HG03097 (cell line): ENCODE measurements at regions not wholly inside any gene's neighbourhood (a gene's known extent, or its start where the extent isn't known, plus 50 kb on each side); places are given as distances from the start of the nearest gene placed in this dataset.

Experiments used
- ATAC-seq: cut with Tn5 transposase; IDR thresholded peaks from one replicate; pipeline ENCODE4 v1.9.1; 2021; ENCODE audit not compliant: unreplicated experiment, low FRiP score

DNA sequence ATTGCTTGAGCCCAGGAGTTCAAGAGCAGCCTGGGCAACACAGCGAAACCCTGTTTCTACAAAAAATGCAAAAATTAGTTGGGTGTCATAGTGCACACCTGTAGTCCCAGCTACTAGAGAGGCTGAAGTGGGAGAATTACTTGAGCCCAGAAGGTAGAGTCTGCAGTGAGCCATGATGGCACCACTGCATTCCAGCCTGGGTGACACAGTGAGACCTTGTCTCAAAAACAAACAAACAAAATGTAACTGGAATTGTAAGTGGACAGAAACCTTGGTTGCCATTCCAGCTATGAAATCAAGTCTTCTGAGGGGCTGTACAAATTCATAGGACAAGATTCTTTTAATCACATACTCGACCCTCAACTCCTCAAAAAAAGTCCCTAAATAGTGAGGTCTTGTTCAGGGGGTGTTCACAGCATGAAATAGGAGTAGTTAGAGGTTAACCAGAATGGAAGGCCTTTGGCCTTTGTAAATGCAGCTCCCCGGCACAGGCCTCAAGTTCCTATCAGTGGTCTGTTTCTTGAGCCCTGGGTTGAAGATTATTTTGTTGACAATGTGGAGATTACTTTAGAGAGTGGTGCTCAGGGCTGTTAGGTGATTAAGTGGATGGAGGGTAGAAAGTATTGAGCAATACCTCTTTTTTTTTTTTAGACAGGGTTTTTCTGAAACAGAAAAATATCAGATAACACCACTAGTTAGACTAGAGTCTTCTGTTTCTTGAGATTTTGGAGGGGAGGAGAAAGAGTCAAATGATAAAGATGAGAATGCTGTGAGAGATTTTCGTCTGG lies 138.7 kb upstream of the ZNF648 start:
- ATAC-seq, result no peak

DNA sequence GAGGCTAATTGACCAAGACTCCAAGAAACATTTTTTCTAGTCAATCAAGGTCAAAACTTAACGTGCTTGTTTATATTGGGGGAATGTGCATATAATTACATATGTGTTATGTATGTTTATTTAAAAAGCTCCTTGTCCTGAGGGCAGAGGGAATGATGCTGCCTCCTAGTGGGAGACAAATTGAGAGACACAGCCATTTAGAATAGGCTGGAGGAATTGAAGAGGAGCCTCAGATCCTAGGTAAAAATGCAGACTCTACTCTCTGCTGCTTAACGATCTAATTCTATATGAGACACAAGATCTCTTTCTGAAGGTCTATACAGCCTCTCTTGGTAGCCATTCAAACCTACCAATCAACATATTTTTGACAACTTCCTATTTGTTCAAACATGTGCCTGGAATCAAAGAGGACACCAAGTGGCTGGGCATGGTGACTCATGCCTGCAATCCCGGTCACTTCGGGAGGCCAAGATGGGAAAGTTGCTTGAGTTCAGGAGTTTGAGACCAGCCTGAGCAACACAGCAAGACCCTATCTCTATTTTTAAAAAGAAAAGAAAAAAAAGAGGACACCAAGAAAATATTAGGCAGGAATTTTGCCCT lies 136.6 kb upstream of the ZNF648 start:
- ATAC-seq, result no peak

DNA sequence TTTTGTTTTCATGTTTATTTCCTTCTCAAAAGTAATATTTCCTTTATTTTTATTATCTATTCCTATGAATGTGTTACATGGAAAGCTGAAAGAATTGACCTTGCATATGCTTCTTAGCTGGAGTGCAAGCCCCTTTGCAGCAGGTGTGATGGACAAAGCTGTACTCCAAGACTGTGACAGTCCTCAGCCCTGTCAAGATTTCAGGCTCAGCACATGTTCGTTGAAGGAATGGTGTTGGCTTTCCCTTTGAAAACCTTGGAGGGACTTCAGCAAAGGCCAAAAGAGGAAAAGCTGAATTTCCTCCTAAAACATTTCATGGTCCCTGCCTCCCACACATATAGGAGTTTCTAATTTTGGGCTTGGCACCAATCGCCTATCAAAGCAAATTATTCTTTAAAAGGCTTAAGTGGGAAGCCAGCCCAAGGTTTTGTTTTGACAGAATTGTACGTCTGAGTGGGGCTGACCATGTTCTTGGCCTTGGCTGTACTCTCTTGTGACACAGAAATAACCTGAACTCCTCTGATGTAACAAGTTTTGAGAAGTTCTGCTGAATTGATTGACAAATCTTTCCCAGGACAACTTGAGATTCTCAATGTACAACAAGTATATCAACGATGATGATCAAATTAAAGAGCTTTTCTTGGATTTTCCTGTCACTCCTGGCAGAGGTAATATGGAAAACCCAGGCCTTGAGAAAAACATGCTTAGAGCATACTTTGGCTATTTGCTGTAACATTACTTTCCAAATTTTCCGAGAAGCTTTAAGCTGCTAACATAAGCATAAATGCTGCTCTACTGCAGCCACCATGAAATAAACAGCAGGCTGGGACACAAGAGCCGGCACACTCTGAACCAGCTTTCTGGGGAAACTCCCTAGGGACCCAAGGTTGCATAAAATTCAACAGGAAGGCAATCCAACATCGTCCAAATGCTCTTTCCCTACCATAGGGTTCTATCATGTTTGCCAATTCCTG lies 135.7 kb upstream of the ZNF648 start:
- no peak for ATAC-seq

DNA sequence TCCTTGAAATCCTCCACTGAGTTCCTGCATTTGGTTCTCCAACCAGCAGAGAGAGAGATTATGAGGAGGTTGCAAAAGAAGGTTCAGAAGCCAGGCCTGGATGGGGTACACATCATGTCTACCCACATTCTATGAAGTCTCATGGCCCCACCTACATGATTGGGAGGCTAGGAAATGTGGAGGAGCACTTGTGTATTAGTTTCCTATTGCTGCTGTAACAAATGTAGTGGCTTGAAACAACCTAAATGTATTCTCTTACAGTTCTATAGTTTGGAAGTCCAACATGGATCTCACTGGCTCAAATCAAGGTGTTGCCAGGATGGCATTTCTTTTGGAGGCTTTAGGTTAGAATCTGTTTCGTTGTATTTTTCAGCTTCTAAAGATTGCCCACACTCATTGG lies 134.2 kb upstream of the ZNF648 start:
- ATAC-seq, result no peak

DNA sequence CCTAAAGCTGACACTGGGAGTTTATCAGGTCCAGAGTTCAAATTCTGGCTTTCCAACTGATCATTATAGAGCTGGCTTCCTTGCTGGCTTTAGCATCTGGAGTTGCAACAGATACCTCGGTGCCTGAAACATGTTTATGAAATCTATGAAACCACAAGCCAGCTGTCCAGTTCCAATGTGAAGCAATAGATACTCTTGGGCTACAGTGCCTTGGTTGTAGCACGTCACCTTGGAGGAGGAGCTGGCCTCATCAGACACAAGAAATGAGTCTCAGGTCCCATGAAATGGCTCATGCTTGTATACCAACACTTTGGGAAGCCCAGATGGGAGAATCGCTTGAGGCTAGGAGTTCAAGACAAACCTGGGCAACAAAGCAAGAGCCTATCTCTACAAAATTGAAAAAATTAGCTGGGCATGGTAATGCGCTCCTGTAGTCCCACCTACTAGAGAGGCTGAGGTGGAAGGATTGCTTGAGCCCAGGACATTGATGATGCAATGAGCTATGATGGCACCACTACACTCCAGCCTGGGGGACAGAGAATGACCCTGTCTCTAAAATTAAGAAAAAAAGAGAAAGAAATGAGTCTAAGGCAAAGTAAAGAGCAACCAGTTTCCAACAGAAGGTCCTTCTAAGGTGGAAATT lies 132.5 kb upstream of the ZNF648 start:
- ATAC-seq, result no peak

DNA sequence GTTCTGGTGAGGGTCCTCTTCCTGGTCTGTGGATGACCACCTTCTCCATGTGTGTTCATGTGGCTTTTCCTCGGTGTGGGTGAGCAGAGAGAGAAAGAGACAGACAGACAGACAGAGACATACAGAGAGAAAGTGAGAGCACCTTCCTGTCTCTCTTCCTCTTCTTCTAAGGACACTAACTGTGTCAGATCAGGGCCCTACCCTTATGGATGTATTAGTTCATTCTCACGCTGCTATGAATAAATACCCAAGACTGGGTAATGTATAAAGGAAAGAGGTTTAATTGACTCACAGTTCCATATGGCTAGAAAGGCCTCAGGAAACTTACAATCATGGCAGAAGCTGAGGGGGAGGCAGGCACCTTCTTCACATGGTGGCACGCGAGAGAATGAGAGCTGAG lies 131.5 kb upstream of the ZNF648 start:
- ATAC-seq, result no peak

DNA sequence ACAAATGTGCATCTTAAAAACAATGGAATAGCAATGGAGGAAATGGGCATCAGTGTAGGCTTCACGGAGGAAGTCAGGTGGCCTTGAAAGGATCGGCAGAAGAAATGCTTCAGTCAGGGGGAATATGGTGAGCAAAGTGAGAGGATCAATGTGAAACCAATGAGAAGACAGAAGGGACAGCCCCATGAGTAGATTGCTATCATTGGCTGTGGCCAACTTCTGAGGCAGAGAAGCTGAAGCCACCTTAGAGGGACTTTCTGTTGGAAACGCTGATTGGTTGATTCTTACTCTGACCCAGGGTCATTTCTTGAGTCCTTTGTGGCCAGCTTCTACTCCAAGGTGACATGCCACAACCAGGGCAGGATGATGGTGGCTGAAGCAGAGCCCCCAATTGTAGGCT lies 130.7 kb upstream of the ZNF648 start:
- ATAC-seq, result no peak

DNA sequence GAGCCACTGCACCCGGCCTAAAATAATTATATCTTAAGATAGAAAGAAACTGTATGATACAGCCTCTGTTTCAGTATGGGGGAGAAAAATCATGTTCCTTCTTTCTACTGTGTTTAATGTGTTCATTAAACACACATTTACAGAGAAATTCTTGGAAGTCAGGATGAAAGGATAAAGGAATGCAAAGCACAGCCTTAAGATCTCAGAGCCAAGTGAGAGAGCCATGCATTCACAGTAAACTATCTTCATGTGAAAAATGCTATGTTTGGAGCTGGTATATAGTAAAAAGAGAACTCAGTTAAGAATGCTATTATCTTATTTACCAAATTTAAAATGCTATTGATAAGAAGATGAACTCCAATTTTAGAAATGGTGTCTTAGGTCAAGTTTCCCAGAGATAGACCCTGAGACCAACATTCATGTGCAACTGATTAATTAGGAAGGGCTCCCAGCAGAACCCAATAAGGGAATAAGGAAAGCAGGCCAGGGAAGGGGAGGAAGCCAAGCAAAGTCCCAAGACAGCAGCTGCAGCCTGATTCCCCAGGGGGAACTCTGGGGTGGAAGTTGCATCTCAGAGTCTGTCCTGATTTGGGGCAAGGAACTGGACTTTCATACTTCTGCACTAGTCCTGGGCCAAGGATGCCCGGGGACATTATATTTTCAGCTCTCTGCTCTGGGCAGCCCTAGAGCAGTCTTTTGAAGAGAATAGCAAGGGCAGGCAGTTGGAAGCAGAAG lies 130.0 kb upstream of the ZNF648 start:
- ATAC-seq, result no peak

DNA sequence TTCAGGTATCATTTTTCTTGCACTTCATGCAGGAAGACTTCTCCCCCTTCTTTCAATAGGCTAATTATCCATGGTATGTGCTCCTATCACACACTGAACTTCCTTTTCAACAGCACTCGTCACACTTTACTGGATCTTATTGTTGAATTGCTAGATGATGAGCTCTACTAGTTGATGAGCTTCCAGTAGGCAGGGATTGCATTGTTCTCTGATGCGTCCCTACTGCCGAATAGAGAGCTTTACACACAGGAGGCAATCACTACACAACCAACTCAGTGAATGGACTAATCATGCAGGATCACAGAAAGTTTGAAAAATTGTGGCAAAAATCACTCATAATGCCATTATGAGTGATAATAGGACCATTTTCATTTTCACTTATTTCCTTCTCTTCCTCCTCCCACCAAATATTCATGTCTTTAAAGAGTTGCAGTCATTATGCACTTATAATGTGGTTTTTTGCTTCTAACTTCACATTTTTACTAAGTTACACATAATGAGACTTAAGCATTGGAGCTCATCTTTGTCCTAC lies 128.1 kb upstream of the ZNF648 start:
- ATAC-seq, result no peak

DNA sequence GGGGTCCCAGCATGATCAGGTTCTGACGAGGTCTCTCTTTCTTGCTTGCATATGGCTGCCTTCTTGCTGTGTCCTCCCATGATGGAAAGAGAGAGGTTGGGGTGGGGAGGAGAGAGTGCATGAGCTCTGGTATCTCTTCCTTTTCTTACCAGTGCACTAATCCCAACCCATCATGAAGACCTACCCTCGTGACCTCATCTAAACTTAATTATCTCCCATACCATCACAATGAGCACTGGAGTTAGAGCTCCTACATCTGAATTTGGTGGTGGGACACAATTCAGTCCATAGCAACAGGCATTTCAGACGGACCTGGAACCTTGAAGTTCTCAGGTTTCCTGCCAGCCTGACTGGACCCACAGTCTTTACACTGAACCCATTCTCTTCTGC lies 125.2 kb upstream of the ZNF648 start:
- ATAC-seq, result no peak

DNA sequence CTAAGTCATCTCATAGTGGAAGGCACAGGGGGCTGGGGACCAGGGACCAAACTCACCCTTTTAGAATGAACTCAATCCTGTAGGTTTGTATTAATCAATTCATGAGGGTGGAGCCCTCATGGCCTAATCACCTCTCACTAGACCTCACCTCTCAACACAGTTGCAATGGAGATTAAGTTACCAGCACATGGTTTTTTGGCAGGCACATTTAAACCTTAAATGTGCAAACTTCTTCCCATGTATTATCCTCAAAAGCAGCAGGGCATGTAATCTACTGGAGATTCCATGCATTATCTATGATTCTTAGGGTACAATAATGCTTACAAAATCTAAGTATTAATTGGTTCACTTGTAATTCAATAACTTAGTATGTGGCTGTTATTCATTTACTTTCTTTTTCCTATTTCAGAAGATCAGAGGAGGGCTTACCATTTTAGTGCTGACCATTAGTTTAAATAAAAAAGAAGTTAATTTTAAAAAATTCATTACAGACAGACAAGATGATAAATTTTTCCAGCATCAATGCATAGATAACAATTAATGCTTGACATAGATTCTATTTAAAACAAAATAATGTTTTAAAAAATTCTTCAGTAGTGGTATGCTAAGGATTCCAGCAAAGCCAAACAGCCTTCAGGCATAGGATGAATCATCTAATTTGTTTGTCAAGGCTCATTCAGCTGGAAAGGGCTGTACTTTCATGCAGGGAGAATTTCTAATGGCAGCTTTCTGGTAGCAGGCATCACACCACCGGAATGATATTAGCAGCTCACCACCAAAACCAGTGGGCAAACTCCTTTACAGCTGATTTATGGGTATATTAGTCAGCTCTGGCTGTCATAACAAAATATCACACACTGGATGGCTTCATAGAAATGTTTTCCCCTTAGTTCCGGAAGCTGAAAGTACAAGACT lies 124.6 kb upstream of the ZNF648 start:
- ATAC-seq, result no peak

DNA sequence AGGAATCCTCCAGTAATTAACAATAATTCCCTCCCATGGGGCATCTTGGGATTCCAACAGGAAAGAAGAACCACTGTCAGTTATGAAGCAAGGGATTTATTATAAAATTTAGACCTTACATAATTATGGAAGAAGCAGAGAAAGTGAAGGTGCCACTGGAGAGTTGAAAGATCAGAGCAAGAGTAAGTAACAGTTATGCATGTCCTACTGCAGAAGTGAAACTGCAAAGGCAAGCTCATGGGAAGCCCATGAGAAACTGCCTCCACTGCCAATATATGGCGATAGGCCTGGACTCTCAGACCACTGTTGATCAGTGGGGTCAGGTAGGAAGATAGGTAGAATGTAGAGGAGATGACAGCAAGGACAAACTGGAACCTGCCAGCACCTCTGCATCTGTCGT lies 123.6 kb upstream of the ZNF648 start:
- ATAC-seq, result no peak

DNA sequence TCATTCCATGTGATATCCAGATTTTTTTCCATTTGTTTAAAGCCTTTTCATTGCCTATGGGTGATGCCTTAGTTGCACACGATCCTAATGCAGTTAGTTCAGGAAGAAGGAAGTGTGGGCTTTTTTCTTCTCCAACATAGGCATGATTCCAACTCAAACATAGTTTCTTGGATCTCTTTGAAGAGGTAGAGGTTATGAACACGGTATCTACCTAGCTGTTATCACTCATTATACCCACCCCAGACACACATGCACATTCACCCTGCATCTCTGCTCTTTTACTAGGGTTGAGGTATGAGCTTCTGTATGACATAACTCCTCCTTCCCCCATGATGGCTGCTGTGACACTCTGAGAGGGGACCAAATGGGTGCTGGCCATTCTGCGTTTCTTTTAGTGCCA lies 122.1 kb upstream of the ZNF648 start:
- ATAC-seq, result no peak

DNA sequence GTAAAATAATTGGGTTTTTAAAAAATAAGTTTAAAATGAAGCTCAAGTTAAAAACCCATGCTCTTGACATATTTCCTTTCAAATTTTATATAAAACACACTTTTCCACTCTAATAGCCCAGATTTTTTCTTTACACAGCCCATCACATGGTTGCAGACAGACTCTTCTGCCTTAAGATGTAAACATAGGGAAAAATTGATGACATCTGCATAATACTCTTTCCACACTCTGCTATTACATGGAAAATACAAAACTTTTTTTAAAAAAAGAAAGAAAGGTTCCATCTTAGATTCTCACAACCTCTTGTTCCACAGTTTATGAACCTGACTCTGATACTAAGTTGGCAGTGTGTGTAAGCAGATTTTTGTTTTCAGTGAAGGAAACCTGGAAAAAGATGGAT lies 120.8 kb upstream of the ZNF648 start:
- ATAC-seq, result no peak

DNA sequence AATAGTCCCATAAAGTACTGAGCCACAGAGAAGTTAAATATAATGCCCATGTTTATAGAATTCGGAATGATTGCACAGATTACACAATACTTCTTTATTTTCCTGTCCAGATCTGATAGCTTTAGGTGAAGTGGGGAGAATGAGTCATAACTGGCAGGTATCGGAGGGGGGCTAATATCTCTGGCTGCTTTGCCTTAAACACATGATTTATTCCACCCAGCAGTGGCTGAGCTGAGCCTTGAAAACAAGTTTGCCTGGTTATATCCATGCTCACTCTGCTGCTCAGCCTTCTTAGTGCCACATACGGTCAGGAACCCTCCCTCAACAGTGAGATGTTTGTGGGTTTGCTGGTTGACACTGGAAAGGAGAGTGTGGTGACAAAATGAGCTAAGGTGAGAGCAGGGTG lies 119.7 kb upstream of the ZNF648 start:
- ATAC-seq, result no peak

DNA sequence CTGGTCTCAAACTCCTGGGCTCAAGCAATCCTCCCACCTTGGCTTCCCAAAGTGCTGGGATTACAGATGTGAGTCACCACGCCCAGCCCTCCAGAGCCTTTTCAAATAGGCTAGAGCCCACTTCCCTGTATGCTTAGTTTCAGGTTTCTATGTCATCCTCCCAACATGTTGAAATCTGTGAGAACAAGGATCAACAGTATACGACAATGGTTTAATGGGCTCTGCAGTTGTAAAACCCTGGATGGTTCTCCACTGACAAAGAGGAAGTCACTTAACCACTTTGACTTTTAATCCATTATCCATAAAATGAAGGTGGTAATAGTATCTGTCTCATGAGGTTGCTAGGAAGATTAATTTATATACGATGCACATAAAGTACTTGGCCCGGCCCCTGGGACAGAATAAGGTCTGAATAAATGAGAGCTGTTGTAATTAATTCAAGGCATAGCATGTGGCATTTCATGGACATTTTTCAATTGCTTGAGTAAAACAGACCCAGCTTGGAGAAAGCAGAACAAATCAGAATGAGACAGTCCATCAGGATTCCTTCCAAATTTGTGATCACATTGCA lies 113.9 kb upstream of the ZNF648 start:
- no peak for ATAC-seq

DNA sequence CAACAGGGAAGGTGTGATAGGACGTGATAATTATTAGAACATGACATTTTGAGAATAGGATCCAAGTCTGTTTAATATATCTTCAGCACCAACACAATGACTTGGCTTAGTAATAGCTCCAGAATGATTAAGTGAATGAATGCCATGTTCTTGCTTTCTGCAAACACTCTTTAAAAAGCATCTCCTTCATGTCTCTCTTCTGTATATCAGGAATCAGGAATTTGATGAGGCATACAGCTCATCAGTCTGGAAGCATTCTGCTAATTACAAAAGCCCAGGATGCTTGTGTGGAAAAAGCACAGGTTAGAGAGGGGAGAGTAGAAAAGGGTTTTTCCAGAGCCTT lies 113.0 kb upstream of the ZNF648 start:
- ATAC-seq, result no peak

DNA sequence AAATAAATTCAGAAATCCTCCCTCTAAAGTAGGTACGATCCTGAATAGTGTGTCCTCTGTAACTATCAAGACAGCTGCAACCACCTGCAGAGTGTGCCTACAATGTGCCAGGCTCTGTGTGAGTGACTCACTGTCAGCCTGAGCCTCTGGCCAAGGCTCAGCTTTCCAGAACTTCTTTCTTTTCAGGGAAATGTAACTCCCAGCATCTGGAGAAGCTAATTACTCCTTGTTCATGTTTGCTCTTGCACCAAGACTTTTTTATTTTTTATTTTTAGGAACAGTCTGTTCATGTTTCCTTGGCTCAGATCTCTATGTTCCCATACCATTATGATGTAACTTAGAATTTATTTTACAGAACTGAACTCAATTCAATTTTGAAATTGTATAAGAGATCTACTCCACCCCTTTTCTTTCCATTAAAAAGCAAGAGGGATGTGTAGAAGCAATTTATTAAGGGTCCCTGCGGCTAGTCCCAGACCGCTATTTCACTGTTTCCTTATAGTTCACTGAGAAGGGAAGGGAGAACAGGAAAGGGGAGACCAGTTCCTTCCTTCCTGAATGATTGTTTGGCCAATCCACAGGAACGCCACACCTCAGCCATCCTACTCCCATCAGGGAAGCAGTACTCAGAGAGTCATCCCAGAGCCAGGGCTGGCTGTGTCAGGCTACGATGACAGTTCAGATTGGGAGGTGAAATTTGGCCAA lies 112.4 kb upstream of the ZNF648 start:
- ATAC-seq, result no peak
